Stimulated activated CD8-positive, alpha-beta memory T cell treated with anti-CD3 and anti-CD28 coated beads, Interleukin-15, amount 100 ng/mL, for 1 hour (primary cell): ENCODE measurements at regions not wholly inside any gene's neighbourhood (a gene's known extent, or its start where the extent isn't known, plus 50 kb on each side); places are given as distances from the start of the nearest gene placed in this dataset.

Experiments
- DNase-seq: peaks from one replicate; pipeline ENCODE4 v3.0.0-alpha.2; 2020; ENCODE audit warnings: low read depth

GRCh38 chr20:40738976-40739375, 49.9 kb upstream of the MAFB start:
- no peak for DNase-seq

- DNase-seq: no peak
Measured at GRCh38 chr20:40739841-40740240, 50.8 kb upstream of the MAFB start.

- DNase-seq: no peak
Measured at GRCh38 chr20:40741507-40742106, 52.6 kb upstream of the MAFB start.

- no peak for DNase-seq
Measured at GRCh38 chr20:40743141-40743775, 54.2 kb upstream of the MAFB start.

- no peak for DNase-seq
Measured at GRCh38 chr20:40744072-40744817, 55.2 kb upstream of the MAFB start.

- DNase-seq: no peak
Measured at GRCh38 chr20:40744818-40745175, 55.8 kb upstream of the MAFB start.

- no peak for DNase-seq
Measured at GRCh38 chr20:40746251-40746650, 57.2 kb upstream of the MAFB start.

GRCh38 chr20:40748182-40748581, 59.1 kb upstream of the MAFB start:
- DNase-seq: no peak

GRCh38 chr20:40749985-40750506, 61.0 kb upstream of the MAFB start:
- DNase-seq: no peak

GRCh38 chr20:40750541-40751035, 61.6 kb upstream of the MAFB start:
- no peak for DNase-seq

- no peak for DNase-seq
Measured at GRCh38 chr20:40753472-40753871, 64.4 kb upstream of the MAFB start.

GRCh38 chr20:40754339-40754943, 65.4 kb upstream of the MAFB start:
- DNase-seq: no peak

- no peak for DNase-seq
Measured at GRCh38 chr20:40757087-40757486, 68.1 kb upstream of the MAFB start.

- DNase-seq: no peak
Measured at GRCh38 chr20:40758790-40759189, 69.8 kb upstream of the MAFB start.

GRCh38 chr20:40760399-40760798, 71.4 kb upstream of the MAFB start:
- DNase-seq: no peak

GRCh38 chr20:40763646-40764295, 74.7 kb upstream of the MAFB start:
- DNase-seq: no peak

GRCh38 chr20:40765814-40766480, 76.9 kb upstream of the MAFB start:
- DNase-seq: no peak

- no peak for DNase-seq
Measured at GRCh38 chr20:40766790-40767614, 78.0 kb upstream of the MAFB start.

- DNase-seq: no peak
Measured at GRCh38 chr20:40767615-40767924, 78.5 kb upstream of the MAFB start.

GRCh38 chr20:40768105-40768504, 79.1 kb upstream of the MAFB start:
- no peak for DNase-seq
